Effector memory CD4-positive, alpha-beta T cell (primary cell): ENCODE measurements at regions not wholly inside any gene's neighbourhood (a gene's known extent, or its start where the extent isn't known, plus 50 kb on each side); places are given as distances from the start of the nearest gene placed in this dataset.

Experiments
- DNase-seq, 3 donors: peaks; one replicate each; pipeline ENCODE4 v3.0.0-alpha.2; 2020
- H3K27ac ChIP-seq: 2 replicates; pipeline ENCODE4 v1.7.0; 2013; ENCODE audit warnings: mild to moderate bottlenecking, low read length, moderate library complexity; ENCODE audit not compliant: insufficient read depth, poor library complexity, severe bottlenecking
- H3K27me3 ChIP-seq: replicated peaks from 2 replicates; pipeline ENCODE4 v1.7.0; 2013; ENCODE audit warnings: mild to moderate bottlenecking, low read length; ENCODE audit not compliant: insufficient read depth, control insufficient read depth, poor library complexity, severe bottlenecking
- H3K36me3 ChIP-seq: 2 replicates; pipeline ENCODE4 v1.7.0; 2013; ENCODE audit warnings: mild to moderate bottlenecking, low read length, moderate library complexity; ENCODE audit not compliant: control insufficient read depth, insufficient read depth
- H3K4me1 ChIP-seq: 2 replicates; pipeline ENCODE4 v1.7.0; 2013; ENCODE audit warnings: low read length, mild to moderate bottlenecking; ENCODE audit not compliant: control insufficient read depth, insufficient read depth, poor library complexity, severe bottlenecking
- H3K4me3 ChIP-seq: 2 replicates; pipeline ENCODE4 v1.7.0; 2013; ENCODE audit warnings: low read length, low read depth, mild to moderate bottlenecking; ENCODE audit not compliant: insufficient read depth, poor library complexity, severe bottlenecking
- H3K9me3 ChIP-seq: 2 replicates; pipeline ENCODE4 v1.7.0; 2013; ENCODE audit warnings: mild to moderate bottlenecking, low read length, moderate library complexity; ENCODE audit not compliant: control insufficient read depth

- no peak overlapping the region for H3K4me3 ChIP-seq
- H3K27me3 ChIP-seq, result no peaks in the 10 kb centered on the region
- no peak overlapping the region for H3K27ac ChIP-seq
- H3K36me3 ChIP-seq, result no peaks in the 10 kb centered on the region
- DNase-seq, result no peak
- H3K4me1 ChIP-seq, result no peaks in the 10 kb centered on the region
- no peaks in the 10 kb centered on the region for H3K9me3 ChIP-seq
Measured at GRCh38 chr1:219430419-219430818, 182.5 kb downstream of the ZC3H11B start.

GRCh38 chr1:219428651-219429050 is 184.3 kb downstream of the ZC3H11B start:
- no peak for DNase-seq
- Histone ChIP-seq H3K9me3 (no peaks in the 10 kb centered on the region), H3K4me3 (no peak overlapping the region), H3K4me1 (no peaks in the 10 kb centered on the region), H3K36me3 (no peaks in the 10 kb centered on the region), H3K27ac (no peak overlapping the region), H3K27me3 (no peaks in the 10 kb centered on the region)

- DNase-seq, result no peak
- no peaks in the 10 kb centered on the region for H3K36me3 ChIP-seq
- no peaks in the 10 kb centered on the region for H3K9me3 ChIP-seq
- no peak overlapping the region for H3K27ac ChIP-seq
- no peaks in the 10 kb centered on the region for H3K27me3 ChIP-seq
- H3K4me3 ChIP-seq, result no peak overlapping the region
- H3K4me1 ChIP-seq, result no peaks in the 10 kb centered on the region
Measured at GRCh38 chr1:219427989-219428388, 184.9 kb downstream of the ZC3H11B start.

GRCh38 chr1:219427403-219427802 is 185.5 kb downstream of the ZC3H11B start:
- Histone ChIP-seq H3K9me3 (no peaks in the 10 kb centered on the region), H3K27me3 (no peaks in the 10 kb centered on the region), H3K27ac (no peak overlapping the region), H3K4me3 (no peak overlapping the region), H3K4me1 (no peaks in the 10 kb centered on the region), H3K36me3 (no peaks in the 10 kb centered on the region)
- no peak for DNase-seq

GRCh38 chr1:219422811-219423598 is 189.9 kb downstream of the ZC3H11B start:
- H3K4me3 ChIP-seq, result no peak overlapping the region
- no peak overlapping the region for H3K27ac ChIP-seq
- H3K27me3 ChIP-seq, result no peaks in the 10 kb centered on the region
- no peaks in the 10 kb centered on the region for H3K9me3 ChIP-seq
- H3K4me1 ChIP-seq, result no peaks in the 10 kb centered on the region
- no peaks in the 10 kb centered on the region for H3K36me3 ChIP-seq
- DNase-seq, result no peak

GRCh38 chr1:219420913-219421312 is 192.0 kb downstream of the ZC3H11B start:
- no peak for DNase-seq
- H3K36me3 ChIP-seq, result no peaks in the 10 kb centered on the region
- no peaks in the 10 kb centered on the region for H3K27me3 ChIP-seq
- H3K9me3 ChIP-seq, result no peaks in the 10 kb centered on the region
- H3K27ac ChIP-seq, result no peak overlapping the region
- H3K4me3 ChIP-seq, result no peak overlapping the region
- H3K4me1 ChIP-seq, result no peaks in the 10 kb centered on the region

GRCh38 chr1:219419860-219420259 is 193.0 kb downstream of the ZC3H11B start:
- no peak for DNase-seq
- no peaks in the 10 kb centered on the region for H3K9me3 ChIP-seq
- H3K4me3 ChIP-seq, result no peak overlapping the region
- H3K4me1 ChIP-seq, result no peaks in the 10 kb centered on the region
- no peaks in the 10 kb centered on the region for H3K36me3 ChIP-seq
- H3K27ac ChIP-seq, result no peak overlapping the region
- H3K27me3 ChIP-seq, result no peaks in the 10 kb centered on the region

GRCh38 chr1:219419065-219419464 is 193.8 kb downstream of the ZC3H11B start:
- no peak for DNase-seq
- Histone ChIP-seq H3K27ac (no peak overlapping the region), H3K4me3 (no peak overlapping the region), H3K27me3 (no peaks in the 10 kb centered on the region), H3K9me3 (no peaks in the 10 kb centered on the region), H3K4me1 (no peaks in the 10 kb centered on the region), H3K36me3 (no peaks in the 10 kb centered on the region)

GRCh38 chr1:219417610-219418009 is 195.3 kb downstream of the ZC3H11B start:
- Histone ChIP-seq H3K27ac (no peak overlapping the region), H3K9me3 (no peaks in the 10 kb centered on the region), H3K4me3 (no peak overlapping the region), H3K36me3 (no peaks in the 10 kb centered on the region), H3K4me1 (no peaks in the 10 kb centered on the region), H3K27me3 (no peaks in the 10 kb centered on the region)
- no peak for DNase-seq

GRCh38 chr1:219416598-219417238 is 196.2 kb downstream of the ZC3H11B start:
- Histone ChIP-seq H3K9me3 (no peaks in the 10 kb centered on the region), H3K27me3 (no peaks in the 10 kb centered on the region), H3K4me1 (no peaks in the 10 kb centered on the region), H3K4me3 (no peak overlapping the region), H3K27ac (no peak overlapping the region), H3K36me3 (no peaks in the 10 kb centered on the region)
- peak in 2 of 3 donors; percentile 3 to 11 for DNase-seq
